Liver (tissue), 8 donors: ENCODE measurements at regions not wholly inside any gene's neighbourhood (a gene's known extent, or its start where the extent isn't known, plus 50 kb on each side); places are given as distances from the start of the nearest gene placed in this dataset.

Source experiments
- DNase-seq: peaks from one replicate; pipeline ENCODE4 v3.0.0-alpha.2; 2017; ENCODE audit warnings: low spot score
- H3K27ac ChIP-seq, 2 donors: one replicate each; pipeline ENCODE4 v1.7.0; 2013; ENCODE audit warnings: inconsistent platforms in 2 of 2, low read length in 2 of 2, control low read depth in 1 of 2, low read depth in 1 of 2, mild to moderate bottlenecking in 1 of 2
- H3K27me3 ChIP-seq, 4 donors: one replicate each; pipeline versions ENCODE4 v1.6.1 to v1.7.0; 2013; ENCODE audit warnings: low read length in 3 of 4, inconsistent platforms in 1 of 4, mild to moderate bottlenecking in 1 of 4, moderate library complexity in 1 of 4; ENCODE audit not compliant: control insufficient read depth in 4 of 4, insufficient read depth in 4 of 4
- H3K36me3 ChIP-seq, 4 donors: one replicate each; pipeline versions ENCODE4 v1.6.1 to v1.7.0; 2013; ENCODE audit warnings: low read length in 3 of 4, mild to moderate bottlenecking in 3 of 4, low read depth in 1 of 4, moderate library complexity in 1 of 4; ENCODE audit not compliant: control insufficient read depth in 4 of 4, insufficient read depth in 3 of 4
- H3K4me1 ChIP-seq, 4 donors: one replicate each; pipeline versions ENCODE4 v1.6.1 to v1.7.0; 2013; ENCODE audit warnings: low read length in 3 of 4, mild to moderate bottlenecking in 3 of 4, moderate library complexity in 1 of 4; ENCODE audit not compliant: control insufficient read depth in 4 of 4, insufficient read depth in 4 of 4
- H3K4me3 ChIP-seq, 3 donors: one replicate each; pipeline versions ENCODE4 v1.6.1 to v1.7.0; 2013; ENCODE audit warnings: low read length in 3 of 3, control low read depth in 1 of 3, low read depth in 1 of 3, mild to moderate bottlenecking in 1 of 3
- H3K9ac ChIP-seq, 2 donors: one replicate each; pipeline ENCODE4 v1.7.0; 2013; ENCODE audit warnings: low read length in 2 of 2, mild to moderate bottlenecking in 2 of 2, moderate library complexity in 2 of 2, control low read depth in 1 of 2, low read depth in 1 of 2
- H3K9me3 ChIP-seq, 4 donors: one replicate each; pipeline versions ENCODE4 v1.6.1 to v1.7.0; 2013; ENCODE audit warnings: low read length in 3 of 4; ENCODE audit not compliant: control insufficient read depth in 4 of 4
- ATF3 ChIP-seq: IDR thresholded peaks from 2 replicates; pipeline ENCODE4 v1.6.1; 2016; ENCODE audit warnings: antibody characterized with exemption
- CTCF ChIP-seq: fragments of 150-350 bp; IDR thresholded peaks from 2 replicates; pipeline ENCODE4 v1.5.1; 2017; ENCODE audit warnings: improper control_type of control experiment, low read depth, low read length; ENCODE audit not compliant: missing input control
- EGR1 ChIP-seq, 2 donors: IDR thresholded peaks; 2 replicates each; pipeline ENCODE4 v1.6.1; 2016 to 2018; ENCODE audit warnings: antibody characterized with exemption in 2 of 2, low read depth in 2 of 2
- FOXA1 ChIP-seq: IDR thresholded peaks from 2 replicates; pipeline ENCODE4 v1.6.1; 2016; ENCODE audit warnings: antibody characterized with exemption
- FOXA2 ChIP-seq: IDR thresholded peaks from 2 replicates; pipeline ENCODE4 v1.6.1; 2016; ENCODE audit warnings: antibody characterized with exemption
- GABPA ChIP-seq, 2 donors: IDR thresholded peaks in 1 of 2; conservative IDR thresholded peaks in 1 of 2; 2 replicates each; pipeline ENCODE4 v1.6.1; 2016; ENCODE audit warnings: antibody characterized with exemption in 2 of 2, mild to moderate bottlenecking in 1 of 2, moderate library complexity in 1 of 2
- HNF4A ChIP-seq, 2 donors: conservative IDR thresholded peaks; 2 replicates each; pipeline ENCODE4 v1.6.1; 2016; ENCODE audit warnings: antibody characterized with exemption in 2 of 2, mild to moderate bottlenecking in 2 of 2
- HNF4G ChIP-seq: IDR thresholded peaks from 2 replicates; pipeline ENCODE4 v1.6.1; 2016; ENCODE audit warnings: antibody characterized with exemption
- JUND ChIP-seq, 2 donors: IDR thresholded peaks; 2 replicates each; pipeline ENCODE4 v1.6.1; 2016; ENCODE audit warnings: antibody characterized with exemption in 2 of 2
- MAX ChIP-seq: IDR thresholded peaks from 2 replicates; pipeline ENCODE4 v1.6.1; 2016; ENCODE audit warnings: antibody characterized with exemption
- NR2F2 ChIP-seq: IDR thresholded peaks from 2 replicates; pipeline ENCODE4 v1.6.1; 2016; ENCODE audit warnings: antibody characterized with exemption
- RAD21 ChIP-seq, 2 donors: IDR thresholded peaks; 2 replicates each; pipeline ENCODE4 v1.6.1; 2016; ENCODE audit warnings: antibody characterized with exemption in 2 of 2, mild to moderate bottlenecking in 2 of 2
- REST ChIP-seq: IDR thresholded peaks from 2 replicates; pipeline ENCODE4 v1.6.1; 2016; ENCODE audit warnings: antibody characterized with exemption, mild to moderate bottlenecking
- RXRA ChIP-seq, 2 donors: IDR thresholded peaks; 2 replicates each; pipeline ENCODE4 v1.6.1; 2017 to 2018; ENCODE audit warnings: antibody characterized with exemption in 2 of 2, mild to moderate bottlenecking in 1 of 2
- SP1 ChIP-seq: IDR thresholded peaks from 2 replicates; pipeline ENCODE4 v1.6.1; 2018; ENCODE audit warnings: antibody characterized with exemption, mild to moderate bottlenecking
- TAF1 ChIP-seq: conservative IDR thresholded peaks from 2 replicates; pipeline ENCODE4 v1.6.1; 2016; ENCODE audit warnings: antibody characterized with exemption, mild to moderate bottlenecking
- YY1 ChIP-seq: IDR thresholded peaks from 2 replicates; pipeline ENCODE4 v1.6.1; 2016; ENCODE audit warnings: antibody characterized with exemption, mild to moderate bottlenecking
- ZBTB33 ChIP-seq: IDR thresholded peaks from 2 replicates; pipeline ENCODE4 v1.6.1; 2016; ENCODE audit warnings: antibody characterized with exemption
- WGBS: extraction: QIAGEN DNeasy Blood & Tissue Kit; methylation state at CpG from one replicate; pipeline ENCODE4 v1.1.7; 2013; 5-methylcytosine and 5-hydroxymethylcytosine counted together
- donor health status: healthy.
- donor health status: healthy.
- donor health status: healthy.
- donor health status: healthy.
- donor health status: healthy.

- 36% methylated on average over 19 of the region's 19 CpGs for WGBS
- Histone ChIP-seq H3K4me1 (no peaks in the 10 kb centered on the region), H3K36me3 (no peaks in the 10 kb centered on the region), H3K9ac (no peak overlapping the region), H3K9me3 (peaks cover 0 to 7% (median 2%) of the 10 kb centered on the region in 4 donors), H3K4me3 (no peak overlapping the region), H3K27ac (no peak overlapping the region), H3K27me3 (no peaks in the 10 kb centered on the region)
- no peak for TF ChIP-seq REST
- TF ChIP-seq SP1: no peak
- TF ChIP-seq RAD21 (IDR thresholded peaks at IDR 0.05): no peak
- no peak for TF ChIP-seq GABPA (IDR thresholded peaks at IDR 0.05 in 1 of 2, conservative IDR thresholded peaks at IDR 0.05 in 1 of 2)
- TF ChIP-seq YY1: no peak
- TF ChIP-seq MAX: no peak
- no peak for TF ChIP-seq ATF3
- TF ChIP-seq FOXA2: no peak
- no peak for TF ChIP-seq TAF1
- TF ChIP-seq JUND (IDR thresholded peaks at IDR 0.05): no peak
- TF ChIP-seq ZBTB33: no peak
- TF ChIP-seq FOXA1: no peak
- TF ChIP-seq NR2F2: no peak
- no peak for TF ChIP-seq HNF4G
- TF ChIP-seq EGR1 (IDR thresholded peaks at IDR 0.05; ENCODE audit: low read depth in 2 of 2): no peak
- TF ChIP-seq HNF4A (conservative IDR thresholded peaks at IDR 0.05): no peak
- TF ChIP-seq CTCF: no peak
- no peak for TF ChIP-seq RXRA (IDR thresholded peaks at IDR 0.05)
- DNase-seq: no peak
Measured at GRCh38 chr10:131676800-131677421, 223.9 kb upstream of the PPP2R2D start.
